ENCODE measurements at regions not wholly inside any gene's neighbourhood (a gene's known extent, or its start where the extent isn't known, plus 50 kb on each side); places are given as distances from the start of the nearest gene placed in this dataset.

GRCh38 chr2:56684327-56684726 is 500.5 kb downstream of the CCDC85A start:
- no peak for TF ChIP-seq CTCF (IDR thresholded peaks at IDR 0.05)
- no peak for TF ChIP-seq POLR2A (IDR thresholded peaks at IDR 0.05)

Measured in esophagus squamous epithelium (tissue), 4 donors.